NB4 (cell line): ENCODE measurements at regions not wholly inside any gene's neighbourhood (a gene's known extent, or its start where the extent isn't known, plus 50 kb on each side); places are given as distances from the start of the nearest gene placed in this dataset.

Experiments
- DNase-seq: peaks from one replicate; pipeline ENCODE4 v3.0.0; 2010; ENCODE audit warnings: low read depth
- H3K4me3 ChIP-seq: one replicate; pipeline ENCODE4 v1.5.1; 2011; ENCODE audit warnings: mild to moderate bottlenecking, low read depth, low read length, moderate library complexity
- CTCF ChIP-seq: IDR thresholded peaks from one replicate; pipeline ENCODE4 v1.5.1; 2012; ENCODE audit warnings: low read depth, low read length
- MYC ChIP-seq: IDR thresholded peaks from 2 replicates; pipeline ENCODE4 v1.6.1; 2011; ENCODE audit warnings: low read depth, low read length
- POLR2A ChIP-seq: IDR thresholded peaks from 2 replicates; pipeline ENCODE4 v1.6.1; 2011; ENCODE audit warnings: mild to moderate bottlenecking; ENCODE audit not compliant: insufficient read length; ENCODE audit errors: extremely low read depth
- TF ChIP-seq, protein P1 (sequence below): IDR thresholded peaks from 2 replicates; pipeline ENCODE4 v1.6.1; 2011; ENCODE audit warnings: low read depth, low read length

GRCh38 chr6:81832304-81832703 lies 79.8 kb upstream of the TENT5A start:
- no peak for DNase-seq
- no peak for TF ChIP-seq CTCF
- TF ChIP-seq, protein P1, sequence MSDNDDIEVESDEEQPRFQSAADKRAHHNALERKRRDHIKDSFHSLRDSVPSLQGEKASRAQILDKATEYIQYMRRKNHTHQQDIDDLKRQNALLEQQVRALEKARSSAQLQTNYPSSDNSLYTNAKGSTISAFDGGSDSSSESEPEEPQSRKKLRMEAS, result no peak
- no peak for TF ChIP-seq POLR2A
- TF ChIP-seq MYC, result no peak
- H3K4me3 ChIP-seq, result no peak overlapping the region

GRCh38 chr6:81831274-81831673 lies 78.8 kb upstream of the TENT5A start:
- DNase-seq, result no peak
- TF ChIP-seq CTCF, result no peak
- TF ChIP-seq MYC, result no peak
- TF ChIP-seq POLR2A, result no peak
- TF ChIP-seq, protein P1, result no peak
- H3K4me3 ChIP-seq, result no peak overlapping the region

DNA sequence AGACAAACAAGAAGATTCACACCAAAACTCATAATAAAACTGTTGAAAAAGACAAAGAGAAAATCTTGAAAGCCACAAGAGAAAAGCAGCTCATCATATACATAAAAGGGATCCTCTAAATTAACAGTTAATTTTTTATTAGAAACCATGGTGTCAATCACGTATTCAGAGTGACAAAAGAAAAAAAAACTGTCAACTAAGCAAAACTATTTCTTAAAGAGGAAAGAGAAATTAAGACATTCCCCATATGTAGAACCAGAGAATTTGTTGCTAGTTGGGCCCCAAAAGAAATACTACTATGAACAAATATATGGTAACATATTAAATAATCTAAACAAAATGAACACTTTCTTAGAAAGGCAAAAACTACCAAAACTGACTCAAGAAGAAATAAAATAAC lies 74.3 kb upstream of the TENT5A start:
- H3K4me3 ChIP-seq, result no peak overlapping the region
- no peak for DNase-seq
- TF ChIP-seq CTCF (no peak), POLR2A (no peak), MYC (no peak)
- TF ChIP-seq, protein P1, result no peak

GRCh38 chr6:81822568-81822967 lies 70.1 kb upstream of the TENT5A start:
- no peak for DNase-seq
- H3K4me3 ChIP-seq, result no peak overlapping the region
- TF ChIP-seq MYC, result no peak
- TF ChIP-seq POLR2A, result no peak
- TF ChIP-seq CTCF, result no peak
- TF ChIP-seq, protein P1, result no peak

DNA sequence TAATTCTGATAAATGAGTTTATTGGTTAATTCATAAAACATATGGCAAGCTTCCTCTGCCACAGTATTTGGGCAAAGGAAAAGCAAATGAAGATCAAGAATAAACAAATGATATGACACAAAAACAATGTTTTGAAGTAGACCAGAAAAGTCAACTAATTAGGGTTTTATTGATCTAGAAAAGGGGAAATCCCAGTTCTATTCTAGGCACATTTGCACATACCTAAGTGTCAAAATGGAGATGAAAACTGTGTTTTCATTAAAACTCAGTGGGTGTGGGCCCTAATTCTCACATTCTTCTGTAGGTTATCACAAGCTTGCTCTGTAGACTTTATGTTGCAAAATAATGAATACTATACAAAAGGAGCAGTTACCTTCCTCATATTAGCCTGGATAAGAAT lies 69.0 kb upstream of the TENT5A start:
- TF ChIP-seq, protein P1, result no peak
- no peak for TF ChIP-seq POLR2A
- TF ChIP-seq CTCF, result no peak
- DNase-seq, result no peak
- H3K4me3 ChIP-seq, result no peak overlapping the region

DNA sequence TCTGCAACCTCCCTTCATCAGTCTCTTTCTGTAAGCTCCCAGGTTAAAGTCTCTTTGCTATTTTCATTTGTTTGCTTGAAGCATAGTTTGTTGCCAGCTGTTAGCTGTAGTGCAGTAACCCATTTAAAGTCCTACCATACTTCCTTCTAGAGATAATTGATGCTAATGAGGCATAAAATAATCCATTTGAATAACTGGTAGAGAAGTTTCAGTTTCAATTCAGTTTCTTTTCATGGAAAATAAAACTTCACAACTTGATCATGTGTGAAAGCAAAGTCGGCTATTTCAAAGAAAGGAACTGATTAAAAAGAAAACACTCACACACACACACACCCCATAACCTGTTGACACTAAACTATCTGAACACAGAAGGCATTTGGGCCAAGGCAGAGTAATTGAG lies 68.5 kb upstream of the TENT5A start:
- TF ChIP-seq, protein P1, result no peak
- no peak for TF ChIP-seq CTCF
- no peak for TF ChIP-seq POLR2A
- TF ChIP-seq MYC, result no peak
- DNase-seq, result no peak
- no peak overlapping the region for H3K4me3 ChIP-seq
